NB4 (cell line): ENCODE measurements at regions not wholly inside any gene's neighbourhood (a gene's known extent, or its start where the extent isn't known, plus 50 kb on each side); places are given as distances from the start of the nearest gene placed in this dataset.

Experiments used
- CTCF ChIP-seq: IDR thresholded peaks from one replicate; pipeline ENCODE4 v1.5.1; 2012; ENCODE audit warnings: low read depth, low read length
- MYC ChIP-seq: IDR thresholded peaks from 2 replicates; pipeline ENCODE4 v1.6.1; 2011; ENCODE audit warnings: low read depth, low read length

GRCh38 chr7:69367780-69368179 lies 230.5 kb upstream of the AUTS2 start:
- TF ChIP-seq CTCF, result no peak
- TF ChIP-seq MYC, result no peak
